ENCODE measurements at regions not wholly inside any gene's neighbourhood (a gene's known extent, or its start where the extent isn't known, plus 50 kb on each side); places are given as distances from the start of the nearest gene placed in this dataset.

- TF ChIP-seq PPARA (CRISPR knock-in tag; IDR thresholded peaks at IDR 0.05; ENCODE audit: borderline replicate concordance) (no peak), CREB5 (CRISPR knock-in tag; IDR thresholded peaks at IDR 0.05; ENCODE audit: low read depth) (no peak), TCF4 (CRISPR knock-in tag; IDR thresholded peaks at IDR 0.05; ENCODE audit: borderline replicate concordance) (no peak), RARB (CRISPR knock-in tag; IDR thresholded peaks at IDR 0.05) (no peak), SNAI2 (CRISPR knock-in tag; IDR thresholded peaks at IDR 0.05) (no peak), CSDC2 (CRISPR knock-in tag; IDR thresholded peaks at IDR 0.05) (no peak), POU6F1 (CRISPR knock-in tag; IDR thresholded peaks at IDR 0.05; ENCODE audit: borderline replicate concordance, low read depth) (no peak), ZNF565 (CRISPR knock-in tag; conservative IDR thresholded peaks at IDR 0.05; ENCODE audit: low read depth) (no peak)
- ATAC-seq = no peak
These were observed 351.1 kb downstream of the HAO1 start for GRCh38 chr20:7589164-7589563.

- ATAC-seq = no peak
- TF ChIP-seq SNAI2 (CRISPR knock-in tag; IDR thresholded peaks at IDR 0.05) (no peak), BACH2 (CRISPR knock-in tag; IDR thresholded peaks at IDR 0.05; ENCODE audit: borderline replicate concordance) (no peak), OSR1 (CRISPR knock-in tag; IDR thresholded peaks at IDR 0.05) (no peak), ZC3H10 (CRISPR knock-in tag; IDR thresholded peaks at IDR 0.05) (no peak), ZNF70 (CRISPR knock-in tag; IDR thresholded peaks at IDR 0.05) (no peak), GLIS3 (CRISPR knock-in tag; IDR thresholded peaks at IDR 0.05) (no peak), PPARA (CRISPR knock-in tag; IDR thresholded peaks at IDR 0.05; ENCODE audit: borderline replicate concordance) (no peak), CSDC2 (CRISPR knock-in tag; IDR thresholded peaks at IDR 0.05) (no peak)
These were observed 343.7 kb downstream of the HAO1 start for GRCh38 chr20:7596541-7596940.

GRCh38 chr20:7601431-7601830 is 338.8 kb downstream of the HAO1 start:
- ATAC-seq = no peak
- TF ChIP-seq CREB5 (CRISPR knock-in tag; IDR thresholded peaks at IDR 0.05; ENCODE audit: low read depth) = no peak
- no peak for TF ChIP-seq ARNTL (CRISPR knock-in tag; IDR thresholded peaks at IDR 0.05; ENCODE audit: borderline replicate concordance, low read depth)
- TF ChIP-seq ZNF8 (CRISPR knock-in tag; IDR thresholded peaks at IDR 0.05) = no peak
- no peak for TF ChIP-seq TOX (CRISPR knock-in tag; IDR thresholded peaks at IDR 0.05; ENCODE audit: borderline replicate concordance)
- no peak for TF ChIP-seq ESRRG (CRISPR knock-in tag; IDR thresholded peaks at IDR 0.05)
- no peak for TF ChIP-seq PATZ1 (CRISPR knock-in tag; IDR thresholded peaks at IDR 0.05; ENCODE audit: borderline replicate concordance)
- no peak for TF ChIP-seq ZFP30 (CRISPR knock-in tag; IDR thresholded peaks at IDR 0.05)
- no peak for TF ChIP-seq PPARA (CRISPR knock-in tag; IDR thresholded peaks at IDR 0.05; ENCODE audit: borderline replicate concordance)

- no peak for ATAC-seq
- TF ChIP-seq ZC3H10 (CRISPR knock-in tag; IDR thresholded peaks at IDR 0.05) (no peak), ZFP3 (CRISPR knock-in tag; IDR thresholded peaks at IDR 0.05) (no peak), ZNF8 (CRISPR knock-in tag; IDR thresholded peaks at IDR 0.05) (no peak), GLIS3 (CRISPR knock-in tag; IDR thresholded peaks at IDR 0.05) (no peak), PPARA (CRISPR knock-in tag; IDR thresholded peaks at IDR 0.05; ENCODE audit: borderline replicate concordance) (no peak), RARB (CRISPR knock-in tag; IDR thresholded peaks at IDR 0.05) (no peak), POU6F1 (CRISPR knock-in tag; IDR thresholded peaks at IDR 0.05; ENCODE audit: borderline replicate concordance, low read depth) (no peak), SNAI2 (CRISPR knock-in tag; IDR thresholded peaks at IDR 0.05) (no peak), ISL1 (CRISPR knock-in tag; IDR thresholded peaks at IDR 0.05) (no peak), CREB5 (CRISPR knock-in tag; IDR thresholded peaks at IDR 0.05; ENCODE audit: low read depth) (no peak), ZNF565 (CRISPR knock-in tag; conservative IDR thresholded peaks at IDR 0.05; ENCODE audit: low read depth) (no peak), TSHZ2 (CRISPR knock-in tag; IDR thresholded peaks at IDR 0.05) (no peak), PATZ1 (CRISPR knock-in tag; IDR thresholded peaks at IDR 0.05; ENCODE audit: borderline replicate concordance) (no peak)
These were observed 333.3 kb downstream of the HAO1 start for GRCh38 chr20:7606941-7607340.

All from SK-N-SH treated with all-trans-retinoic acid at 6 μM for 48 hours (cell line).